Smooth muscle cell (in vitro differentiated cells): ENCODE measurements at regions not wholly inside any gene's neighbourhood (a gene's known extent, or its start where the extent isn't known, plus 50 kb on each side); places are given as distances from the start of the nearest gene placed in this dataset.
A peak's percentile ranks its signal among the peaks of the same experiment; 100 is the strongest.

Experiments
- DNase-seq: peaks from one replicate; lab custom pipeline; 2025; ENCODE audit not compliant: unreplicated experiment; lab: John Stamatoyannopoulos, UW
- H2AFZ ChIP-seq: fragments of 200-600 bp; sonication (generic); 2 replicates; pipeline ENCODE4 v1.6.0; 2016; ENCODE audit warnings: antibody characterized with exemption, low read depth, mild to moderate bottlenecking
- H3F3A ChIP-seq: fragments of 200-600 bp; sonication (generic); 2 replicates; pipeline ENCODE4 v1.6.0; 2017; ENCODE audit warnings: antibody characterized with exemption, low read depth
- H3K27ac ChIP-seq: fragments of 200-600 bp; sonication (generic); 2 replicates; pipeline ENCODE4 v1.5.1; 2016; ENCODE audit warnings: low read depth, mild to moderate bottlenecking
- H3K27me3 ChIP-seq: fragments of 200-600 bp; sonication (generic); 2 replicates; pipeline ENCODE4 v1.6.1; 2016; ENCODE audit warnings: low read depth, mild to moderate bottlenecking
- H3K36me3 ChIP-seq: fragments of 200-600 bp; sonication (generic); 2 replicates; pipeline ENCODE4 v1.5.1; 2016; ENCODE audit warnings: low read depth
- H3K4me1 ChIP-seq: fragments of 200-600 bp; sonication (generic); 2 replicates; pipeline ENCODE4 v1.5.1; 2016; ENCODE audit warnings: low read depth
- H3K4me2 ChIP-seq: fragments of 200-600 bp; sonication (generic); 2 replicates; pipeline ENCODE4 v1.6.0; 2016; ENCODE audit warnings: mild to moderate bottlenecking
- H3K4me3 ChIP-seq: fragments of 200-600 bp; sonication (generic); 2 replicates; pipeline ENCODE4 v1.5.1; 2016; ENCODE audit warnings: mild to moderate bottlenecking
- H3K79me2 ChIP-seq: fragments of 200-600 bp; sonication (generic); 2 replicates; pipeline ENCODE4 v1.6.0; 2016; ENCODE audit warnings: low read depth, mild to moderate bottlenecking
- H3K9ac ChIP-seq: fragments of 200-600 bp; sonication (generic); 2 replicates; pipeline ENCODE4 v1.6.0; 2016; ENCODE audit warnings: low read depth
- H3K9me3 ChIP-seq: fragments of 200-600 bp; sonication (generic); replicated peaks from 2 replicates; pipeline ENCODE4 v1.5.1; 2016; ENCODE audit warnings: low read depth
- H4K20me1 ChIP-seq: fragments of 200-600 bp; sonication (generic); 2 replicates; pipeline ENCODE4 v1.6.0; 2016; ENCODE audit warnings: low read depth
- WGBS: methylation state at CpG from one replicate; pipeline ENCODE4 v1.1.7; 2016; ENCODE audit warnings: low lambda C conversion rate; 5-methylcytosine and 5-hydroxymethylcytosine counted together
- TF ChIP-seq, protein P1 (sequence below): fragments of 200-600 bp; sonication (generic); IDR thresholded peaks from 2 replicates; pipeline ENCODE4 v1.5.1; 2017; ENCODE audit warnings: borderline replicate concordance, mild to moderate bottlenecking, antibody characterized with exemption; ENCODE audit not compliant: insufficient read depth, poor library complexity, severe bottlenecking

GRCh38 chr5:128703322-128703721 is 165.3 kb upstream of the FBN2 start:
- Histone ChIP-seq H3K27ac (no peak overlapping the region), H3K9ac (no peak overlapping the region), H3K36me3 (no peaks in the 10 kb centered on the region), H3K9me3 (no peaks in the 10 kb centered on the region), H2AFZ (no peak overlapping the region), H3F3A (no peaks in the 10 kb centered on the region), H3K4me1 (peaks cover 9% of the 10 kb centered on the region), H3K79me2 (no peaks in the 10 kb centered on the region), H3K27me3 (no peaks in the 10 kb centered on the region), H4K20me1 (no peaks in the 10 kb centered on the region), H3K4me3 (no peak overlapping the region), H3K4me2 (no peak overlapping the region)
- TF ChIP-seq, protein P1, sequence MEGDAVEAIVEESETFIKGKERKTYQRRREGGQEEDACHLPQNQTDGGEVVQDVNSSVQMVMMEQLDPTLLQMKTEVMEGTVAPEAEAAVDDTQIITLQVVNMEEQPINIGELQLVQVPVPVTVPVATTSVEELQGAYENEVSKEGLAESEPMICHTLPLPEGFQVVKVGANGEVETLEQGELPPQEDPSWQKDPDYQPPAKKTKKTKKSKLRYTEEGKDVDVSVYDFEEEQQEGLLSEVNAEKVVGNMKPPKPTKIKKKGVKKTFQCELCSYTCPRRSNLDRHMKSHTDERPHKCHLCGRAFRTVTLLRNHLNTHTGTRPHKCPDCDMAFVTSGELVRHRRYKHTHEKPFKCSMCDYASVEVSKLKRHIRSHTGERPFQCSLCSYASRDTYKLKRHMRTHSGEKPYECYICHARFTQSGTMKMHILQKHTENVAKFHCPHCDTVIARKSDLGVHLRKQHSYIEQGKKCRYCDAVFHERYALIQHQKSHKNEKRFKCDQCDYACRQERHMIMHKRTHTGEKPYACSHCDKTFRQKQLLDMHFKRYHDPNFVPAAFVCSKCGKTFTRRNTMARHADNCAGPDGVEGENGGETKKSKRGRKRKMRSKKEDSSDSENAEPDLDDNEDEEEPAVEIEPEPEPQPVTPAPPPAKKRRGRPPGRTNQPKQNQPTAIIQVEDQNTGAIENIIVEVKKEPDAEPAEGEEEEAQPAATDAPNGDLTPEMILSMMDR: no peak
- no peak for DNase-seq
- 89% methylated on average over 1 of the region's 1 CpG for WGBS

GRCh38 chr5:128706269-128706668 is 168.2 kb upstream of the FBN2 start:
- TF ChIP-seq, protein P1: no peak

GRCh38 chr5:128708841-128709240 is 170.8 kb upstream of the FBN2 start:
- TF ChIP-seq, protein P1: no peak
- Histone ChIP-seq H3K9ac (no peak overlapping the region), H3K36me3 (no peaks in the 10 kb centered on the region), H2AFZ (no peak overlapping the region), H3K4me2 (no peak overlapping the region), H3K27ac (peak overlapping the region; percentile 16), H3K79me2 (no peaks in the 10 kb centered on the region), H3K4me1 (no peaks in the 10 kb centered on the region), H3F3A (no peaks in the 10 kb centered on the region), H3K4me3 (no peak overlapping the region), H3K9me3 (no peaks in the 10 kb centered on the region), H4K20me1 (no peaks in the 10 kb centered on the region), H3K27me3 (no peaks in the 10 kb centered on the region)
- DNase-seq: no peak
- 73% methylated on average over 1 of the region's 1 CpG for WGBS

More at GRCh38 chr5:128706269-128706668, 168.2 kb upstream of the FBN2 start:
- Histone ChIP-seq H3F3A (no peaks in the 10 kb centered on the region), H2AFZ (no peak overlapping the region), H3K4me1 (no peaks in the 10 kb centered on the region), H3K9me3 (no peaks in the 10 kb centered on the region), H3K4me3 (no peak overlapping the region), H3K36me3 (no peaks in the 10 kb centered on the region), H3K4me2 (no peak overlapping the region), H3K79me2 (no peaks in the 10 kb centered on the region), H3K27ac (no peak overlapping the region), H3K27me3 (no peaks in the 10 kb centered on the region), H4K20me1 (no peaks in the 10 kb centered on the region), H3K9ac (no peak overlapping the region)
- WGBS: 86% methylated on average over 1 of the region's 1 CpG
- no peak for DNase-seq

DNA sequence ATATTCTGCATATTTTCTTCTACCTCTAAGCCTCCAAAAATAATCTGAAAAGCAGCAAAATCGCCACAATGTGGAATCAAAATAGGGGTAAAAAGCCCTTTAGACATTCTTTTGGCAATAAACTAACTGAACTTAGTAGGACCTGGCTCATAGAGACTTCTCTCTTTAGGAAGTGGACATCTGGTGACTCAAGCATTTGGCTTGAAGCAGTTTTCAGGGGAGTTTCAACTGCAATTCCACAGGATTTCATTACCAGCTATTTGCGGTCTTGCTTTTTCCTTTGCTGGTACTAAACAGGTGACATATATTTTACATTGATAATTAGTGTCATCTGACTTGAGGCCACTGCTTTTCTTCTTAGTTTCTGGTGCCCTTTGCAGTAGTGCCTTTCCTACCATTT is 173.2 kb upstream of the FBN2 start:
- TF ChIP-seq, protein P1: no peak
- Histone ChIP-seq H3K4me2 (no peak overlapping the region), H3K27me3 (no peaks in the 10 kb centered on the region), H4K20me1 (no peaks in the 10 kb centered on the region), H3K4me1 (no peaks in the 10 kb centered on the region), H3K4me3 (no peak overlapping the region), H2AFZ (no peak overlapping the region), H3K9ac (no peak overlapping the region), H3K27ac (no peak overlapping the region), H3K79me2 (no peaks in the 10 kb centered on the region), H3F3A (no peaks in the 10 kb centered on the region), H3K36me3 (no peaks in the 10 kb centered on the region), H3K9me3 (no peaks in the 10 kb centered on the region)
- no peak for DNase-seq
- 78% methylated on average over 2 of the region's 2 CpGs for WGBS
